Smooth muscle cell (in vitro differentiated cells): ENCODE measurements at regions not wholly inside any gene's neighbourhood (a gene's known extent, or its start where the extent isn't known, plus 50 kb on each side); places are given as distances from the start of the nearest gene placed in this dataset.

Experiments used
- DNase-seq: peaks from one replicate; lab custom pipeline; 2025; ENCODE audit not compliant: unreplicated experiment; lab: John Stamatoyannopoulos, UW
- H2AFZ ChIP-seq: fragments of 200-600 bp; sonication (generic); 2 replicates; pipeline ENCODE4 v1.6.0; 2016; ENCODE audit warnings: antibody characterized with exemption, low read depth, mild to moderate bottlenecking
- H3F3A ChIP-seq: fragments of 200-600 bp; sonication (generic); 2 replicates; pipeline ENCODE4 v1.6.0; 2017; ENCODE audit warnings: antibody characterized with exemption, low read depth
- H3K27ac ChIP-seq: fragments of 200-600 bp; sonication (generic); 2 replicates; pipeline ENCODE4 v1.5.1; 2016; ENCODE audit warnings: low read depth, mild to moderate bottlenecking
- H3K27me3 ChIP-seq: fragments of 200-600 bp; sonication (generic); 2 replicates; pipeline ENCODE4 v1.6.1; 2016; ENCODE audit warnings: low read depth, mild to moderate bottlenecking
- H3K36me3 ChIP-seq: fragments of 200-600 bp; sonication (generic); 2 replicates; pipeline ENCODE4 v1.5.1; 2016; ENCODE audit warnings: low read depth
- H3K4me1 ChIP-seq: fragments of 200-600 bp; sonication (generic); 2 replicates; pipeline ENCODE4 v1.5.1; 2016; ENCODE audit warnings: low read depth
- H3K4me2 ChIP-seq: fragments of 200-600 bp; sonication (generic); 2 replicates; pipeline ENCODE4 v1.6.0; 2016; ENCODE audit warnings: mild to moderate bottlenecking
- H3K4me3 ChIP-seq: fragments of 200-600 bp; sonication (generic); 2 replicates; pipeline ENCODE4 v1.5.1; 2016; ENCODE audit warnings: mild to moderate bottlenecking
- H3K79me2 ChIP-seq: fragments of 200-600 bp; sonication (generic); 2 replicates; pipeline ENCODE4 v1.6.0; 2016; ENCODE audit warnings: low read depth, mild to moderate bottlenecking
- H3K9ac ChIP-seq: fragments of 200-600 bp; sonication (generic); 2 replicates; pipeline ENCODE4 v1.6.0; 2016; ENCODE audit warnings: low read depth
- H3K9me3 ChIP-seq: fragments of 200-600 bp; sonication (generic); replicated peaks from 2 replicates; pipeline ENCODE4 v1.5.1; 2016; ENCODE audit warnings: low read depth
- H4K20me1 ChIP-seq: fragments of 200-600 bp; sonication (generic); 2 replicates; pipeline ENCODE4 v1.6.0; 2016; ENCODE audit warnings: low read depth
- CTCF ChIP-seq: fragments of 200-600 bp; sonication (generic); IDR thresholded peaks from 2 replicates; pipeline ENCODE4 v1.5.1; 2017; ENCODE audit warnings: borderline replicate concordance, mild to moderate bottlenecking, antibody characterized with exemption; ENCODE audit not compliant: insufficient read depth, poor library complexity, severe bottlenecking
- WGBS: methylation state at CpG from one replicate; pipeline ENCODE4 v1.1.7; 2016; ENCODE audit warnings: low lambda C conversion rate; 5-methylcytosine and 5-hydroxymethylcytosine counted together

GRCh38 chr5:15168358-15168757, 296.8 kb upstream of the ANKH start:
- H3K4me1 ChIP-seq = no peaks in the 10 kb centered on the region
- no peaks in the 10 kb centered on the region for H3F3A ChIP-seq
- no peaks in the 10 kb centered on the region for H3K79me2 ChIP-seq
- no peaks in the 10 kb centered on the region for H3K9me3 ChIP-seq
- H4K20me1 ChIP-seq = no peaks in the 10 kb centered on the region
- H3K4me3 ChIP-seq = no peak overlapping the region
- H3K36me3 ChIP-seq = no peaks in the 10 kb centered on the region
- H3K27ac ChIP-seq = no peak overlapping the region
- 77% methylated on average over 2 of the region's 2 CpGs for WGBS
- no peak overlapping the region for H2AFZ ChIP-seq
- no peak overlapping the region for H3K9ac ChIP-seq
- no peak for DNase-seq
- no peak for TF ChIP-seq CTCF
- no peak overlapping the region for H3K4me2 ChIP-seq
- H3K27me3 ChIP-seq = no peaks in the 10 kb centered on the region

DNA sequence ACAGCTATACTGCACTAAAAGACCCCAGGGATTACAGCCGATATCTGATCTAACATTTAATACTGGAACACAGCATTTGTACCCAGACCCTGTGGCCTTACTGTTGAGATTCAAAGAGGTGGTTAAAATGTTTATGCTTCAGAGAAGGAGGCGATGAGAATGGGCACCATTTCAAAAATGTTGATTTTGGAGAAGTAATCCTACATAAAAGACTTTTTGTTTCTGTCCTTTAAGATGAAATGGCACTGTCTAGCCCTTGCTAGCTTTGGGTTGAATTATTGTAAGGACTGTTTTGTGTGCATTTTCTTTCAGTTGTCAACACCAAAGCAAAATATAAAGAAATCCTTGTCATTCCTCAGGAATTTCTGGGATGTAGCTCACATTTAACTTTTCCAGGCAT, 288.5 kb upstream of the ANKH start:
- H3K27me3 ChIP-seq = peaks cover 4% of the 10 kb centered on the region
- H3K4me2 ChIP-seq = no peak overlapping the region
- H4K20me1 ChIP-seq = no peaks in the 10 kb centered on the region
- H3F3A ChIP-seq = no peaks in the 10 kb centered on the region
- no peaks in the 10 kb centered on the region for H3K79me2 ChIP-seq
- H3K9ac ChIP-seq = no peak overlapping the region
- peaks cover 3% of the 10 kb centered on the region for H3K4me1 ChIP-seq
- TF ChIP-seq CTCF = no peak
- no peak overlapping the region for H3K27ac ChIP-seq
- H3K9me3 ChIP-seq = no peaks in the 10 kb centered on the region
- DNase-seq = no peak
- no peak overlapping the region for H3K4me3 ChIP-seq
- H2AFZ ChIP-seq = no peak overlapping the region
- 89% methylated on average over 2 of the region's 2 CpGs for WGBS
- H3K36me3 ChIP-seq = no peaks in the 10 kb centered on the region

DNA sequence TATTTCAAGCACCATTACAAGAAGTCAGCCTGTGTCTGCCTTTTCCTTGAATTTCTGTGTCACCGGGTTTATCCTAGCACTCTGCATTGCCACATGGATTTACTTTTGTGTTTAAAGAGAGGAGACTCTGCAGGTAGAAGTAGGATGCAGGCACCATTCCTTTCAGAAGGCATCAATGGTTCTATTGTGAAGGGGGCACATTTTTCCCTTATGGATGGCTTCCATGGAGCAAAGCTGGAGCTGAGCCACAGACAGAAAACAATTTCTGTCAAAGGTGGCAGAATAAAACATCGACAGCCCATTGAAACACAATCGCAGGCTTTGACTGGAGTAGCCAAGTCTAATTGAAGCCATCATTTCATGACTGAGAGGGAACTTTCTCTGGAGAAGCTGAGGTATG, 288.0 kb upstream of the ANKH start:
- Histone ChIP-seq H2AFZ (no peak overlapping the region), H3K4me3 (no peak overlapping the region), H3K27ac (no peak overlapping the region), H3K79me2 (no peaks in the 10 kb centered on the region), H3K9ac (no peak overlapping the region), H3K4me2 (no peak overlapping the region), H3K4me1 (peaks cover 3% of the 10 kb centered on the region), H4K20me1 (no peaks in the 10 kb centered on the region), H3K27me3 (peaks cover 4% of the 10 kb centered on the region), H3F3A (no peaks in the 10 kb centered on the region), H3K36me3 (no peaks in the 10 kb centered on the region), H3K9me3 (no peaks in the 10 kb centered on the region)
- TF ChIP-seq CTCF = no peak
- no peak for DNase-seq
- 92% methylated on average over 3 of the region's 3 CpGs for WGBS

DNA sequence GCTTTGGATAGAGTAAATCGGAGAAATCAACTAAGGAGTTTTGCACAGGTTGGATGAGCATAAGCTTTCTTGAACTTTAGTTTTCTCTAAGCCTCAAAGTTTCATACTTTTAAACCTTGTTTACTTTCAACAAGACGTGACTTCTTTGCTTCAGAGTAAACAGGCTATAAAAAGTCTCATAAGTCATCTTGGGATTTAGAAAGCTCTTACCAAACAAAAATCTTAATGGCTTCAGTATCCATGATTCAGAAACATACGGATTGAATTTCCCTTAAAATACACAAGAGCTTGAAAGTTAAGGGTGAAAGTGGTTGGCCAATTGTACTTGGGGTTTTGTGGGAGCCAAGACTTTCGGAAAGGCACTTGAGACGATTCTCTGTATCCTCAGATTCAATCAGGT, 270.9 kb upstream of the ANKH start:
- Histone ChIP-seq H3K27me3 (no peaks in the 10 kb centered on the region), H3K9ac (no peak overlapping the region), H3K27ac (no peak overlapping the region), H3K36me3 (no peaks in the 10 kb centered on the region), H3K4me1 (no peaks in the 10 kb centered on the region), H3K9me3 (no peaks in the 10 kb centered on the region), H3K79me2 (no peaks in the 10 kb centered on the region), H3F3A (no peaks in the 10 kb centered on the region), H3K4me2 (no peak overlapping the region), H4K20me1 (no peaks in the 10 kb centered on the region), H2AFZ (no peak overlapping the region), H3K4me3 (no peak overlapping the region)
- no peak for DNase-seq
- 79% methylated on average over 5 of the region's 5 CpGs for WGBS
- no peak for TF ChIP-seq CTCF
